ENCODE measurements at regions not wholly inside any gene's neighbourhood (a gene's known extent, or its start where the extent isn't known, plus 50 kb on each side); places are given as distances from the start of the nearest gene placed in this dataset.

GRCh38 chr17:56724664-56725063 lies 109.1 kb downstream of the C17orf67 start:
- TF ChIP-seq, protein P1, sequence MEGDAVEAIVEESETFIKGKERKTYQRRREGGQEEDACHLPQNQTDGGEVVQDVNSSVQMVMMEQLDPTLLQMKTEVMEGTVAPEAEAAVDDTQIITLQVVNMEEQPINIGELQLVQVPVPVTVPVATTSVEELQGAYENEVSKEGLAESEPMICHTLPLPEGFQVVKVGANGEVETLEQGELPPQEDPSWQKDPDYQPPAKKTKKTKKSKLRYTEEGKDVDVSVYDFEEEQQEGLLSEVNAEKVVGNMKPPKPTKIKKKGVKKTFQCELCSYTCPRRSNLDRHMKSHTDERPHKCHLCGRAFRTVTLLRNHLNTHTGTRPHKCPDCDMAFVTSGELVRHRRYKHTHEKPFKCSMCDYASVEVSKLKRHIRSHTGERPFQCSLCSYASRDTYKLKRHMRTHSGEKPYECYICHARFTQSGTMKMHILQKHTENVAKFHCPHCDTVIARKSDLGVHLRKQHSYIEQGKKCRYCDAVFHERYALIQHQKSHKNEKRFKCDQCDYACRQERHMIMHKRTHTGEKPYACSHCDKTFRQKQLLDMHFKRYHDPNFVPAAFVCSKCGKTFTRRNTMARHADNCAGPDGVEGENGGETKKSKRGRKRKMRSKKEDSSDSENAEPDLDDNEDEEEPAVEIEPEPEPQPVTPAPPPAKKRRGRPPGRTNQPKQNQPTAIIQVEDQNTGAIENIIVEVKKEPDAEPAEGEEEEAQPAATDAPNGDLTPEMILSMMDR (IDR thresholded peaks at IDR 0.05): no peak
- TF ChIP-seq, protein P2, sequence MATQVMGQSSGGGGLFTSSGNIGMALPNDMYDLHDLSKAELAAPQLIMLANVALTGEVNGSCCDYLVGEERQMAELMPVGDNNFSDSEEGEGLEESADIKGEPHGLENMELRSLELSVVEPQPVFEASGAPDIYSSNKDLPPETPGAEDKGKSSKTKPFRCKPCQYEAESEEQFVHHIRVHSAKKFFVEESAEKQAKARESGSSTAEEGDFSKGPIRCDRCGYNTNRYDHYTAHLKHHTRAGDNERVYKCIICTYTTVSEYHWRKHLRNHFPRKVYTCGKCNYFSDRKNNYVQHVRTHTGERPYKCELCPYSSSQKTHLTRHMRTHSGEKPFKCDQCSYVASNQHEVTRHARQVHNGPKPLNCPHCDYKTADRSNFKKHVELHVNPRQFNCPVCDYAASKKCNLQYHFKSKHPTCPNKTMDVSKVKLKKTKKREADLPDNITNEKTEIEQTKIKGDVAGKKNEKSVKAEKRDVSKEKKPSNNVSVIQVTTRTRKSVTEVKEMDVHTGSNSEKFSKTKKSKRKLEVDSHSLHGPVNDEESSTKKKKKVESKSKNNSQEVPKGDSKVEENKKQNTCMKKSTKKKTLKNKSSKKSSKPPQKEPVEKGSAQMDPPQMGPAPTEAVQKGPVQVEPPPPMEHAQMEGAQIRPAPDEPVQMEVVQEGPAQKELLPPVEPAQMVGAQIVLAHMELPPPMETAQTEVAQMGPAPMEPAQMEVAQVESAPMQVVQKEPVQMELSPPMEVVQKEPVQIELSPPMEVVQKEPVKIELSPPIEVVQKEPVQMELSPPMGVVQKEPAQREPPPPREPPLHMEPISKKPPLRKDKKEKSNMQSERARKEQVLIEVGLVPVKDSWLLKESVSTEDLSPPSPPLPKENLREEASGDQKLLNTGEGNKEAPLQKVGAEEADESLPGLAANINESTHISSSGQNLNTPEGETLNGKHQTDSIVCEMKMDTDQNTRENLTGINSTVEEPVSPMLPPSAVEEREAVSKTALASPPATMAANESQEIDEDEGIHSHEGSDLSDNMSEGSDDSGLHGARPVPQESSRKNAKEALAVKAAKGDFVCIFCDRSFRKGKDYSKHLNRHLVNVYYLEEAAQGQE (IDR thresholded peaks at IDR 0.05; ENCODE audit: insufficient read depth in 1 of 2, low read depth in 2 of 2, low read length in 1 of 2): no peak

All from Panc1 (cell line).